A673 (cell line): ENCODE measurements at regions not wholly inside any gene's neighbourhood (a gene's known extent, or its start where the extent isn't known, plus 50 kb on each side); places are given as distances from the start of the nearest gene placed in this dataset.

Experiments used
- BruUV-seq: library from RNA; stranded (reverse); fragments of 400-500 nt; replicated peaks from 2 replicates; lab custom pipeline; 2021; lab: Mats Ljungman, UMichigan
- CTCF ChIA-PET: fragments of 300-600 bp; sonication (Branson Sonifier 250); formaldehyde crosslinking; loops from one replicate; lab custom pipeline; 2022; ENCODE audit warnings: antibody characterized with exemption; lab: Charles Lee
- POLR2A ChIA-PET: fragments of 300-600 bp; sonication (Branson Sonifier 250); formaldehyde crosslinking; loops from one replicate; lab custom pipeline; 2022; ENCODE audit warnings: antibody characterized with exemption; ENCODE audit not compliant: low non-redundant PET; lab: Charles Lee
- DNase-seq: peaks from one replicate; pipeline ENCODE4 v3.0.0-alpha.2; 2015; ENCODE audit warnings: low spot score
- H3K27ac ChIP-seq: fragments of 200-600 bp; sonication (generic); 2 replicates; pipeline ENCODE4 v1.5.1; 2016; ENCODE audit warnings: mixed run types, low read depth, mild to moderate bottlenecking, mixed read lengths, antibody characterized with exemption, low read length; ENCODE audit not compliant: poor library complexity, severe bottlenecking
- H3K27me3 ChIP-seq: fragments of 200-600 bp; sonication (generic); replicated peaks from 2 replicates; pipeline ENCODE4 v1.6.1; 2017; ENCODE audit warnings: mixed run types, low read depth, mild to moderate bottlenecking, mixed read lengths, antibody characterized with exemption, low read length; ENCODE audit not compliant: insufficient read depth, poor library complexity
- H3K36me3 ChIP-seq: fragments of 200-600 bp; sonication (generic); 2 replicates; pipeline ENCODE4 v1.6.1; 2016; ENCODE audit warnings: mixed run types, mild to moderate bottlenecking, mixed read lengths, antibody characterized with exemption, low read length; ENCODE audit not compliant: insufficient read depth, poor library complexity, severe bottlenecking
- H3K4me1 ChIP-seq: fragments of 200-600 bp; sonication (generic); 2 replicates; pipeline ENCODE4 v1.6.1; 2017; ENCODE audit warnings: mixed run types, mild to moderate bottlenecking, mixed read lengths, antibody characterized with exemption, low read length; ENCODE audit not compliant: insufficient read depth, poor library complexity, severe bottlenecking
- H3K4me3 ChIP-seq: fragments of 200-600 bp; sonication (generic); 2 replicates; pipeline ENCODE4 v1.5.1; 2016; ENCODE audit warnings: low read depth, mixed run types, mild to moderate bottlenecking, mixed read lengths, low read length; ENCODE audit not compliant: poor library complexity, severe bottlenecking
- H3K9me3 ChIP-seq: fragments of 200-600 bp; sonication (generic); 2 replicates; pipeline ENCODE4 v1.6.1; 2016; ENCODE audit warnings: mixed run types, low read depth, mild to moderate bottlenecking, mixed read lengths, antibody characterized with exemption, low read length; ENCODE audit not compliant: poor library complexity, severe bottlenecking
- EZH2 ChIP-seq: fragments of 200-600 bp; sonication (generic); IDR thresholded peaks from 2 replicates; pipeline ENCODE4 v1.6.1; 2017; ENCODE audit warnings: borderline replicate concordance, low read depth, mild to moderate bottlenecking, mixed read lengths, antibody characterized with exemption, low read length; ENCODE audit not compliant: poor library complexity, severe bottlenecking
- intact Hi-C: fragments of 100-400 bp; cut with micrococcal nuclease; formaldehyde crosslinking; loops from one replicate; pipeline ENCODE4 v1.10.0; 2022; ENCODE audit not compliant: unreplicated experiment
- TF ChIP-seq, protein P1 (sequence below): fragments of 300-800, 200-600 bp; sonication (generic); conservative IDR thresholded peaks from 2 replicates; pipeline ENCODE4 v1.5.1; 2017; ENCODE audit warnings: low read depth, mild to moderate bottlenecking, antibody characterized with exemption, low read length, moderate library complexity, mixed read lengths

DNA sequence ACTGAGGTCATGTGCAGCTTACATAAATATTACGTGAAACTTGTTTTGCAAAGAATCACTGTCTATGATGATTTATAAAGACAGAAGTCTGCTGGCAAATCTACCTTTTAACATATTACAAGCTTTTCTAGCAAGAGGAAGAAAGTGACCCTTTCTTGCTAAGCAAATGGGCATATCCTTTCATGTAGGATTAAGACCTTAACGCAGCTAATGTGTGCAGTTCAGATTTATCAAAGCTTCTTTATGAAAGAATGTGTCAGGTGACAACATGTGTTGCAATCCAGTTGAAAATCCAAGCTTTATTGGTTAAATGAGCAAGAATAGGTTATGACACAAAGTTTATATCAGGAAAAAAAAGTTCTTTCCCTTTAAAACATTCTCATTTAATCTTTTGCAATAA is 115.6 kb upstream of the NBEA start:
- intact Hi-C loops, result no loop called here
- BruUV-seq, result no TSS peak
- CTCF ChIA-PET, result no interaction called here
- no peaks in the 10 kb centered on the region for H3K4me1 ChIP-seq
- H3K27ac ChIP-seq, result no peak overlapping the region
- no peaks in the 10 kb centered on the region for H3K36me3 ChIP-seq
- H3K9me3 ChIP-seq, result no peaks in the 10 kb centered on the region
- no peak for TF ChIP-seq EZH2
- TF ChIP-seq, protein P1, sequence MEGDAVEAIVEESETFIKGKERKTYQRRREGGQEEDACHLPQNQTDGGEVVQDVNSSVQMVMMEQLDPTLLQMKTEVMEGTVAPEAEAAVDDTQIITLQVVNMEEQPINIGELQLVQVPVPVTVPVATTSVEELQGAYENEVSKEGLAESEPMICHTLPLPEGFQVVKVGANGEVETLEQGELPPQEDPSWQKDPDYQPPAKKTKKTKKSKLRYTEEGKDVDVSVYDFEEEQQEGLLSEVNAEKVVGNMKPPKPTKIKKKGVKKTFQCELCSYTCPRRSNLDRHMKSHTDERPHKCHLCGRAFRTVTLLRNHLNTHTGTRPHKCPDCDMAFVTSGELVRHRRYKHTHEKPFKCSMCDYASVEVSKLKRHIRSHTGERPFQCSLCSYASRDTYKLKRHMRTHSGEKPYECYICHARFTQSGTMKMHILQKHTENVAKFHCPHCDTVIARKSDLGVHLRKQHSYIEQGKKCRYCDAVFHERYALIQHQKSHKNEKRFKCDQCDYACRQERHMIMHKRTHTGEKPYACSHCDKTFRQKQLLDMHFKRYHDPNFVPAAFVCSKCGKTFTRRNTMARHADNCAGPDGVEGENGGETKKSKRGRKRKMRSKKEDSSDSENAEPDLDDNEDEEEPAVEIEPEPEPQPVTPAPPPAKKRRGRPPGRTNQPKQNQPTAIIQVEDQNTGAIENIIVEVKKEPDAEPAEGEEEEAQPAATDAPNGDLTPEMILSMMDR, result no peak
- no peak for DNase-seq
- POLR2A ChIA-PET, result no interaction called here
- H3K27me3 ChIP-seq, result no peaks in the 10 kb centered on the region
- no peak overlapping the region for H3K4me3 ChIP-seq

DNA sequence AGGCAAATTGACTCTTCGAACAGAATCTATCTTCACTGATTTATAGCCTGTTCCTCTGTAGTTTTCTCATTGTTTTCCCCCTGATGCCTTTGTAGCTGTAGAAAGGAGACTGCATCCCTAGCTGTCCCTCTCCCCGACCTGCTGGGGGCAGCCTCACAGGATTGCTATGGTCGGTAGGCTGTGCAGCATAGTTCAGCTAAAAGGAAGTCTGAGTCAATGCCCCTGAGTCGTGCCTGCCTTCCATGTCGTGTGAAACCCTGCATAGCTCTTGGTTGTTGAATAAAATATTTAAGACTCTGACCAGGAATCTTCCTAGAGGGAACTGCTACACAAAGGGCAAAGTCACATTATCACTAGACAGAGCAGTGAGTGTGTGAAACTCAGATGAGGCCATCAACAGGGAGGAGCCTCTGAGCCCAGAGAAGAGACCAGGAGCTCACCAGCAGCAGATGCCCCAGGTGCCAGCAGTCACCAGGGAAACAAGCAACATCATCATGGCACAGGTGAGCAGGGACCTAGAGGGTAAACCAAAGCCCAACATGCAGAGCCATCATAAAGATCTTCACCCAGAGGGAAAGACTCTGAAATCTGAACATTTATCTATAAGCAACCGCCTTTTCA is 108.4 kb upstream of the NBEA start:
- intact Hi-C loops, result no loop called here
- peak; percentile 12 for DNase-seq
- H3K4me3 ChIP-seq, result no peak overlapping the region
- ChIA-PET POLR2A (no interaction called here), CTCF (no interaction called here)
- H3K9me3 ChIP-seq, result no peaks in the 10 kb centered on the region
- TF ChIP-seq EZH2, result no peak
- TF ChIP-seq, protein P1, result 0 out of 2 replicates have a peak, but pooled peaks have one; percentile 23
- H3K36me3 ChIP-seq, result no peaks in the 10 kb centered on the region
- no peaks in the 10 kb centered on the region for H3K27me3 ChIP-seq
- H3K27ac ChIP-seq, result no peak overlapping the region
- H3K4me1 ChIP-seq, result no peaks in the 10 kb centered on the region
- no TSS peak for BruUV-seq

DNA sequence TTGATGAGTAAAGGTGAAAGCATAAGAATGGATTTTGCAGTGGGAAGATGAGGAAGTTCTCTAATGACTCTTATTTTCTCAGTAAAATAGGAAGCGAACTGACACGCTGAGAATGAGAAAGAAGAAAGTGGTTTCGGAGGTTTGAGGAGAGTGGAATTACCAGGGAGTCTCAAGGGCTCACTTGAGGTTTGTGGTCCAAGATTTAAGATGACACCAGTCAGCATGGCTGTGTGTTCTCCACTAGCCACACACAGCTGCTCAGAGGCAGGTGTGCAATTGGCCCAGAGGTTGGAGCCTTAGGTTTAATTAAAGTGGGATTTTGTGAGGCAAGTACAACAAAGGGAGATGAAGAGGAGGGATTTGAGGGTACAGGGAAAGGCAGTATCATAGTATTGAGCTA is 99.6 kb upstream of the NBEA start:
- ChIA-PET CTCF (no interaction called here), POLR2A (no interaction called here)
- Histone ChIP-seq H3K36me3 (no peaks in the 10 kb centered on the region), H3K9me3 (no peaks in the 10 kb centered on the region), H3K4me3 (no peak overlapping the region), H3K4me1 (no peaks in the 10 kb centered on the region), H3K27me3 (no peaks in the 10 kb centered on the region), H3K27ac (no peak overlapping the region)
- intact Hi-C loops, result no loop called here
- no peak for DNase-seq
- TF ChIP-seq, protein P1, result no peak
- no peak for TF ChIP-seq EZH2
- BruUV-seq, result no TSS peak
